ENCODE measurements at regions not wholly inside any gene's neighbourhood (a gene's known extent, or its start where the extent isn't known, plus 50 kb on each side); places are given as distances from the start of the nearest gene placed in this dataset.

DNA sequence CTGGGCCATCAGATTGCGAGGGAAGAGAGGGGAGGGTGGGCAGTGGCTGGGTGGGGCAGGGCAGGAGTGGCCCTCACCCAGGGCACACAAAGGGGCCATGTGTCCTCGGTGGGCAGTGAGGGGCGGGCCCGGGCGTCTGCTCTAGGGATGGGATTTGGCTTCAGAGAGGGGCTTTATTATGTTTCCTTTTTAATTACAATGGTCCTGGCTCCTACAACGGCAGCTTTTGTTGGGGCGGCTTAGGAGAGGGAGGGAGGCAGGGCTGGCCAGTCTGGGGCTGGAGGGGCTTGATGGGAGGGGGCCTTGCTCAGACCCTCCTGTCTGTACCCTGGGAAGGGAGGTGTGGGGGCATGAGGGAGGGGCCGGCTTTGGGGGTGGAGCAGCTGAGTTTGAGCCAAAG lies 102.8 kb upstream of the WNT4 start (continued):
- TF ChIP-seq, protein P1, sequence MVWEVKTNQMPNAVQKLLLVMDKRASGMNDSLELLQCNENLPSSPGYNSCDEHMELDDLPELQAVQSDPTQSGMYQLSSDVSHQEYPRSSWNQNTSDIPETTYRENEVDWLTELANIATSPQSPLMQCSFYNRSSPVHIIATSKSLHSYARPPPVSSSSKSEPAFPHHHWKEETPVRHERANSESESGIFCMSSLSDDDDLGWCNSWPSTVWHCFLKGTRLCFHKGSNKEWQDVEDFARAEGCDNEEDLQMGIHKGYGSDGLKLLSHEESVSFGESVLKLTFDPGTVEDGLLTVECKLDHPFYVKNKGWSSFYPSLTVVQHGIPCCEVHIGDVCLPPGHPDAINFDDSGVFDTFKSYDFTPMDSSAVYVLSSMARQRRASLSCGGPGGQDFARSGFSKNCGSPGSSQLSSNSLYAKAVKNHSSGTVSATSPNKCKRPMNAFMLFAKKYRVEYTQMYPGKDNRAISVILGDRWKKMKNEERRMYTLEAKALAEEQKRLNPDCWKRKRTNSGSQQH (CRISPR knock-in tag; IDR thresholded peaks at IDR 0.05; ENCODE audit: low read depth), result no peak
- no peak for TF ChIP-seq ZNF451 (CRISPR knock-in tag; IDR thresholded peaks at IDR 0.05)
- no peak for TF ChIP-seq SMARCE1 (IDR thresholded peaks at IDR 0.05; ENCODE audit: borderline replicate concordance)
- no peak for TF ChIP-seq SNAI1 (CRISPR knock-in tag; IDR thresholded peaks at IDR 0.05; ENCODE audit: borderline replicate concordance)
- no peak for TF ChIP-seq ZNF256 (CRISPR knock-in tag; conservative IDR thresholded peaks at IDR 0.05)
- no peak for TF ChIP-seq ZKSCAN8 (CRISPR knock-in tag; IDR thresholded peaks at IDR 0.05; ENCODE audit: borderline replicate concordance)

DNA sequence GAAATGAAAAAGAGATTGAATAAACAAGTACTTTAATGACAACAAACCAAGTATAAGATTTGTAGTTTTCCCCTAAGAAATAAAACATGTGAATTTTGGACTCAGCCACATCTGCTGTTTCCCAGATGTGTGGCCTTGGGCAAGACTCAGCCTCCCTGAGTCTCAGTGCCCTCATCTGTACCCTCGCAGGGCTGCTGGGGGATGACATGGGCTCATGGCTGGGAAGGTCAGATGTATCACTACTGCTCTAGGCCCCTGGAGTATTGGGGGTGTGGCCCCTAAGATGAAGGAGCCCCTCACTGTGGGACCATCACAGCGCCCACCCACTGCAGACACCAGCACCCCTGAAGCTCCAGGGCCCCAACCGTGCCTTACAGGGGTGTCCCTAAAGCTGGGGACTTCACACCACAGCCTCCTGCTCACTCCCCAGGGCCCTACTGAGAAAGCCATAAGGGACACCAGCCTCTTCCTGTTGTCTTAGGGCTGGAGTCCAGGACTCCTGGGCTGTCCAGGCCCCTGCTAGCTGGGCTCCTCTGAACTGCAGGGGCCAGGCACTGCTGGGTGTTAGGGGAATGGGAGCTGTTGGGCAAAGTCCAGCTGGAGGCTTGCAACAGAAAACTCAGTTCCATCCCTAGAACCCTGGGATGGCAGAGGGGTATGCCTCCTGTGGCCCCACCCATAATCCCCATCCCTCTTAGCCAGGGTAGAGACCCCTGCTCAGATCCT lies 104.0 kb upstream of the WNT4 start:
- Histone ChIP-seq H4K20me1 (ENCODE audit: insufficient read depth, low read length) (no peaks in the 10 kb centered on the region), H3K79me2 (ENCODE audit: insufficient read depth, low read length) (no peaks in the 10 kb centered on the region), H3K36me3 (replicated peaks in 1 of 2; ENCODE audit: control insufficient read depth in 1 of 2, insufficient read depth in 2 of 2, low read length in 2 of 2) (no peaks in the 10 kb centered on the region), H3K9me3 (ENCODE audit: low read length) (no peaks in the 10 kb centered on the region), H2AFZ (ENCODE audit: low read length) (no peak overlapping the region), H3K4me2 (ENCODE audit: low read depth, low read length) (no peak overlapping the region), H3K9ac (ENCODE audit: insufficient read depth, low read depth, low read length) (no peak overlapping the region), H3K27ac (ENCODE audit: extremely low read length, insufficient read depth, low read length) (no peak overlapping the region), H3K27me3 (ENCODE audit: control insufficient read depth in 1 of 2, insufficient read depth in 2 of 2, low read length in 2 of 2) (peaks cover 6 to 51% of the 10 kb centered on the region in 2 experiments; a peak in 4 of 5 replicates), H3K4me1 (ENCODE audit: insufficient read depth, low read length) (no peaks in the 10 kb centered on the region), H3K4me3 (replicated peaks in 1 of 3; ENCODE audit: insufficient read depth in 1 of 3, low read depth in 2 of 3, low read length in 3 of 3) (no peak overlapping the region)
- FAIRE-seq, result no peak
- no peak for DNase-seq (ENCODE audit: low spot score)
- ATAC-seq, result no peak
- TF ChIP-seq RBAK (CRISPR knock-in tag; IDR thresholded peaks at IDR 0.05) (no peak), ZNF207 (IDR thresholded peaks at IDR 0.05; ENCODE audit: borderline replicate concordance) (no peak), ZNF703 (CRISPR knock-in tag; IDR thresholded peaks at IDR 0.05; ENCODE audit: borderline replicate concordance) (no peak)
- BruUV-seq (replicated peaks), result no TSS peak
- CTCF ChIA-PET (ENCODE audit: low intra/inter-chr PET ratio, low total read pairs), result no interaction called here
- intact Hi-C loops (cut with micrococcal nuclease; ENCODE audit: unreplicated experiment) (no loop called here), in situ Hi-C loops (cut with HindIII; ENCODE audit: extremely low pct_ligation_motif_present, low pct_unique_long_range_greater_than_20kb) (no loop called here)
- POLR2A ChIA-PET, result no interaction called here
- WGBS (ENCODE audit: low lambda C conversion rate), result 14% methylated on average over 1 of the region's 3 CpGs

All from HepG2 (cell line).